HL-60 (cell line): ENCODE measurements at regions not wholly inside any gene's neighbourhood (a gene's known extent, or its start where the extent isn't known, plus 50 kb on each side); places are given as distances from the start of the nearest gene placed in this dataset.

ENCODE experiments used
- DNase-seq, 2 experiments: peaks; one replicate each; pipeline ENCODE4 v3.0.0-alpha.2; 2010 to 2020; ENCODE audit warnings: low read depth in 1 of 2, low spot score in 1 of 2
- H3K27ac ChIP-seq: fragments of 250-450 bp; sonication (Bioruptor Pico); replicated peaks from 2 replicates; pipeline ENCODE4 v1.5.1; 2020; ENCODE audit warnings: mild to moderate bottlenecking, moderate library complexity
- H3K27me3 ChIP-seq: fragments of 250-450 bp; sonication (Bioruptor Pico); 2 replicates; pipeline ENCODE4 v1.5.1; 2021; ENCODE audit warnings: mild to moderate bottlenecking, moderate library complexity; ENCODE audit not compliant: insufficient read depth, poor library complexity, severe bottlenecking
- H3K4me3 ChIP-seq: replicated peaks from 2 replicates; pipeline ENCODE4 v1.5.1; 2011; ENCODE audit warnings: mild to moderate bottlenecking, control low read depth, low read length; ENCODE audit not compliant: insufficient read depth
- GABPA ChIP-seq: IDR thresholded peaks from 2 replicates; pipeline ENCODE4 v1.6.1; 2012; ENCODE audit warnings: low read depth
- POLR2AphosphoS5 ChIP-seq: IDR thresholded peaks from 2 replicates; pipeline ENCODE4 v1.6.1; 2012; ENCODE audit warnings: low read depth
- REST ChIP-seq: IDR thresholded peaks from 2 replicates; pipeline ENCODE4 v1.6.1; 2012; ENCODE audit warnings: low read depth; ENCODE audit not compliant: insufficient replicate concordance
- SPI1 ChIP-seq: IDR thresholded peaks from 2 replicates; pipeline ENCODE4 v1.6.1; 2012; ENCODE audit warnings: low read depth, mild to moderate bottlenecking, borderline replicate concordance
- TF ChIP-seq, protein P1 (sequence below): IDR thresholded peaks from one replicate; pipeline ENCODE4 v1.5.1; 2011; ENCODE audit warnings: low read length, control low read depth, inconsistent platforms; ENCODE audit not compliant: insufficient read depth

GRCh38 chr12:116483959-116484750, 75.0 kb upstream of the MAP1LC3B2 start:
- no peak for DNase-seq
- no peak overlapping the region for H3K4me3 ChIP-seq
- H3K27me3 ChIP-seq = no peaks in the 10 kb centered on the region
- H3K27ac ChIP-seq = no peak overlapping the region
- TF ChIP-seq POLR2AphosphoS5 = no peak
- TF ChIP-seq SPI1 = no peak
- TF ChIP-seq REST = no peak
- no peak for TF ChIP-seq GABPA
- TF ChIP-seq, protein P1, sequence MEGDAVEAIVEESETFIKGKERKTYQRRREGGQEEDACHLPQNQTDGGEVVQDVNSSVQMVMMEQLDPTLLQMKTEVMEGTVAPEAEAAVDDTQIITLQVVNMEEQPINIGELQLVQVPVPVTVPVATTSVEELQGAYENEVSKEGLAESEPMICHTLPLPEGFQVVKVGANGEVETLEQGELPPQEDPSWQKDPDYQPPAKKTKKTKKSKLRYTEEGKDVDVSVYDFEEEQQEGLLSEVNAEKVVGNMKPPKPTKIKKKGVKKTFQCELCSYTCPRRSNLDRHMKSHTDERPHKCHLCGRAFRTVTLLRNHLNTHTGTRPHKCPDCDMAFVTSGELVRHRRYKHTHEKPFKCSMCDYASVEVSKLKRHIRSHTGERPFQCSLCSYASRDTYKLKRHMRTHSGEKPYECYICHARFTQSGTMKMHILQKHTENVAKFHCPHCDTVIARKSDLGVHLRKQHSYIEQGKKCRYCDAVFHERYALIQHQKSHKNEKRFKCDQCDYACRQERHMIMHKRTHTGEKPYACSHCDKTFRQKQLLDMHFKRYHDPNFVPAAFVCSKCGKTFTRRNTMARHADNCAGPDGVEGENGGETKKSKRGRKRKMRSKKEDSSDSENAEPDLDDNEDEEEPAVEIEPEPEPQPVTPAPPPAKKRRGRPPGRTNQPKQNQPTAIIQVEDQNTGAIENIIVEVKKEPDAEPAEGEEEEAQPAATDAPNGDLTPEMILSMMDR = no peak

- no peaks in the 10 kb centered on the region for H3K27me3 ChIP-seq
- no peak overlapping the region for H3K4me3 ChIP-seq
- H3K27ac ChIP-seq = no peak overlapping the region
- no peak for DNase-seq
- TF ChIP-seq REST = no peak
- TF ChIP-seq GABPA = no peak
- no peak for TF ChIP-seq POLR2AphosphoS5
- TF ChIP-seq, protein P1 = no peak
- TF ChIP-seq SPI1 = no peak
Measured at GRCh38 chr12:116484807-116485206, 74.4 kb upstream of the MAP1LC3B2 start.

- no peak overlapping the region for H3K4me3 ChIP-seq
- H3K27me3 ChIP-seq = no peaks in the 10 kb centered on the region
- DNase-seq = no peak
- TF ChIP-seq GABPA = no peak
- TF ChIP-seq SPI1 = no peak
- TF ChIP-seq, protein P1 = no peak
- TF ChIP-seq POLR2AphosphoS5 = no peak
- no peak for TF ChIP-seq REST
- no peak overlapping the region for H3K27ac ChIP-seq
Measured at GRCh38 chr12:116489116-116489515, 70.1 kb upstream of the MAP1LC3B2 start.
